ENCODE measurements at regions not wholly inside any gene's neighbourhood (a gene's known extent, or its start where the extent isn't known, plus 50 kb on each side); places are given as distances from the start of the nearest gene placed in this dataset.

- no peak for DNase-seq (ENCODE audit: low read depth)
Observed at GRCh38 chr6:16078064-16078463, 50.8 kb upstream of the MYLIP start.

DNA sequence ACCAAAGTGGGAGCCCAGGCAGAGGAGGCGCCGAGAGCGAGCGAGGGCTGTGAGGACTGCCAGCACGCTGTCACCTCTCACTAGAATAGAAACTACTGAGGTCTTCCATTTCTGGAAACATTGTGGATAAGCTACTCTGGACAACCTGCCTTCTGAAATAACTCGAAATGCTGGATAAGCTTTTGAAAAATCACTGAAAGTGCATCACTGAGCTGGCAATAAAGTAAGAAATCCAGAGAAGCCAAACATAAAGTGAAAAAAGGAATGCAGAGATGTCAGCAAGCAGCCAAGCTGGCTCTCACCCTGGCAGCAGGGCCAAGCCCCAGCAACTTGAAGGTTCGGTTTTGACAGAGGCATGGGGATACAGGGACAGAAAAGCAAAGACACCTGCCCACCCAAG lies 59.2 kb upstream of the MYLIP start:
- no peak for DNase-seq (ENCODE audit: low read depth)

GRCh38 chr6:16069222-16069621 lies 59.7 kb upstream of the MYLIP start:
- DNase-seq (ENCODE audit: low read depth): no peak

DNA sequence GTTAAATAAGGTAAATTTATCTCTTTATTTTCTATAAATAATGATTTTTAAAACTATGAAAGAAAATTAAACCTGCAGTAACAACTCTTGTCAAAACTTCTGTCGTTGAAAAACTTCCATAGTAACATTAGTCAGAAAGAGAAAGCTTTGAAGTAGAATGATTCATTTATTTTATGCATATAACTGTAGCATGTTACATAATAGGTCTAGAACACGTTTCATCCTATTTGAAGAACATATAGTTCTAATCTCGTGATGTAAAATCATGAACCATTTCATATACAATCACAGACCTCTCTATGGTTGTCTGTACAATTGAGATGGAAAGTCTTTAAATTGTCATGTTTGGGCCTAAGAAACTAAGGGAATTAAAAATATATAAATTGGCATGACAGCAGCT lies 61.3 kb upstream of the MYLIP start:
- DNase-seq (ENCODE audit: low read depth): no peak

- no peak for DNase-seq (ENCODE audit: low read depth)
Observed at GRCh38 chr6:16064671-16065072, 64.2 kb upstream of the MYLIP start.

DNA sequence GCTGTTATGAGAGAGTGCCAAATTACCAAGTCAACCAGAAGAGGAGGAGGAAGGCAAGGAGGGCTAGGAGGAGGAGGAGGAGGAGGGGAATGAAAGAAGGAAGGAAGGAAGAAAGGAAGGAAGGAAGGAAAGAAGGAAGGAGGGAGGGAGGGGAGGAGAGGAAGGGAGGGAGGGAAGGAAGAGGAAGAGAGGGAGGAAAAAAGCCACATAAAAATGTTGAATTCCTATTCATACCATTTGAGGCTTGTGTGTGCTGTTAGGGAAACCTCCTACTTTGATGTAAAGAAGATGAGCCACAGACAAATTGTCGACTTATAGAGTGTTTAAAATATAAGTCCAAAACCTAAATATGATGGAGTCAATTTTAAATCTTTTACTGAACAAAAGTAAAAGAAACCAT lies 65.3 kb upstream of the MYLIP start:
- no peak for DNase-seq (ENCODE audit: low read depth)

GRCh38 chr6:16061818-16062217 lies 67.1 kb upstream of the MYLIP start:
- DNase-seq (ENCODE audit: low read depth): no peak

DNA sequence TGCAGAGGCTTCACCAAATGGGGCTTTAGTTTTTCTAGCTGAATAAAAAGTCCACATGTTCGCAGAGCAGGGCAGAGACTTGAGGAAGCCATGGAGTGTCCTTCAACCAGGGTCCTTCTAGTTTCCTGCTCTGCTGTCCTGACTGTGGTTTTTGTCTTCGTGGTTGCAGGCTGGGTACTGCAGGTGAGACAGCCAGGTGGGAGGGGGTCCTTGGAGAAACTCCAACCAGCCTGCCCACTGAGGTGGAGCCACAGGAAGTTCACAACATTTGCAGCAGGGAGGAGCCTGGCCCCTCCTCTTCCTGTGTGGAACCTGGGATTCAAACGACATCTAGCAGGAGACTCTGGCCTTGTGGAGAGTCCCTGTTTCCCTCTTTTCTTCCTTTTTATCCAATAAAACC lies 68.8 kb upstream of the MYLIP start:
- DNase-seq (ENCODE audit: low read depth): no peak

- no peak for DNase-seq (ENCODE audit: low read depth)
Observed at GRCh38 chr6:16059496-16059895, 69.4 kb upstream of the MYLIP start.

GRCh38 chr6:16058929-16059345 lies 69.9 kb upstream of the MYLIP start:
- no peak for DNase-seq (ENCODE audit: low read depth)

GRCh38 chr6:16058201-16058928 lies 70.5 kb upstream of the MYLIP start:
- DNase-seq (ENCODE audit: low read depth): no peak

DNA sequence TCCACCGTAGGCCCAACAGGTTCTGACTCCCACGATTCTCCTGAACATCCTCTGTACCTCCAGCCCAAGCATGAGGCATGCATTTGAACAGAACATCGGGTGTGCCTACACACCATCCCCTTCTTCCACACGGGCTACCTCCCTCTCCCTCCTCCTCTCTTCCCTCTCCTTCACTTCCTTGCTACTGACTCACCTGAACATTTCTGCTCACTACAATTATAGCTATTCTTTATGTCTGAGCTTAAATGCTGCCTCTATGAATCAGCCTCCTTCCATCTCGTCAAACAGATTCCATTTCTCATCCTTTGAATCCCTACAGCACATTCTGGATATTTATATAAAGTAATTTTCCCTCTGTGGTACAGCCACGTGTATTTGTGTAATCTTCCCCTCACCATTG lies 71.4 kb upstream of the MYLIP start:
- DNase-seq (ENCODE audit: low read depth): no peak

DNA sequence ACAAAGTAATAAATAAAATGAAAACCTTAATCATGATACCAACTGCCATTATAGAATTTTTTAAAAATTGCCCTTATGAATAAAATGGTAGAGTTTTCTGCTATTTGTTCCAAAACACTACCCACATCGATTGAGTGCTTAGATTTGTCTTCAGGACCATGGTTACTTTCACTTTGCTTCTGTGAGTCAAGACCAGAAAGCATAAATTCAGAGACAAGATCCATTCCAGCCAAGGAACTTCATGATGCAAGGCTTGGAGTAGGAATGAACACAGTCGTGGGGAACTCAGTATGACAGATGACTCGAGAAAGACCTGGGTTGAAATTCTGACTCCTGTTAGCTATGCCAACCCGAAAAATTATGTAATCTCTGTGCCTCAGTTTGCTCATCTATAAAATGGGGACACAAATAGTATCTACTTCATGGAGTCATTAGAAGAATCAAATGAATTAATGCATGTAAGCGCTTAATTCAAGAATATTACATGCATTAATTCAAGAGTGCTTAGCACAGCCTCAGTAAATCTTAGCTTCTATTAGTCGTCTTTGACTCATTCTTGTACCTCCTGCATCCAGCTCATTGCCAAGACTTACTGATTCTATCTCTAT lies 72.5 kb upstream of the MYLIP start:
- peak; percentile 10 for DNase-seq (ENCODE audit: low read depth)

- DNase-seq (ENCODE audit: low read depth): no peak
Observed at GRCh38 chr6:16055852-16056251, 73.0 kb upstream of the MYLIP start.

DNA sequence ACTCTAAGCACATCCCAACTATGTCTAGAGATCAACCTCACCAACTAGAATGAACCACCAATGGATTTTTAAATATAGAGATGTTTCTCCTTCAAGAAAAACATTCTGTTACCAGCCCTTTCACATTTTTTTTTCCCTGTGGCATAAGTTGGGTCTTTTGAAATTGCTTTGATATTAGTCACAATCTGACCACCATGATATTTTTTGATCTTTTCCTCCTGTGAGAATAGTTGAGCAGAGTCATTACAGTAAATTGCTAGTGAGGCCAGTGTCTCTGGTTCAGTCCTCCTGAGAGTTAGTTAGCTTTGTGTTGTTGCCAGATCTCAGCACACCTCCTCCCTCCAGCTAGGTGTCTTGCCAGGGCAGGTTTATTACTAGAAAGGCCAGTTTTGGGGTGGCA lies 79.7 kb upstream of the MYLIP start:
- no peak for DNase-seq (ENCODE audit: low read depth)

GRCh38 chr6:16048221-16048620 lies 80.7 kb upstream of the MYLIP start:
- no peak for DNase-seq (ENCODE audit: low read depth)

- DNase-seq (ENCODE audit: low read depth): no peak
Observed at GRCh38 chr6:16047435-16047990, 81.4 kb upstream of the MYLIP start.

- no peak for DNase-seq (ENCODE audit: low read depth)
Observed at GRCh38 chr6:16045238-16045637, 83.6 kb upstream of the MYLIP start.

DNA sequence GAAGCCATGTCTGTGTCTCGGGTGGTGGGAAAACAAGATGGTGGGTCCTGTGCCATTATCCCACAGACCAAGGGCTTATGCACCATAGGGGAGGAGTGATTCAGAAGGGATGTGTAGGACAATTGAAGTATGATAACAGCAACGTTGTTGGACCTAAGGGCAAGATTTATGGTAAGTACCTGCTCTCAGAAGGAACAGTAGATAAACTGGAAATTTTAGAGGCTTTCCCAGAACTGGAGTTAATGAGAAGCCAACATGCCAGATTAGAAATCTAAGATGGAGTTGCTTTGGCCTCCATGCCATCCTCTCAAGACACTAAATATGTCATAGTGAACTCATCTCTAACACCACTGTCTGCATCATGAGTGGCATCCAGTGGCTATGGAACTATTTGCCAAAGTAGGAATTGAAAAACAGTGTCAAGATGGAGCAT lies 84.7 kb upstream of the MYLIP start:
- no peak for DNase-seq (ENCODE audit: low read depth)

DNA sequence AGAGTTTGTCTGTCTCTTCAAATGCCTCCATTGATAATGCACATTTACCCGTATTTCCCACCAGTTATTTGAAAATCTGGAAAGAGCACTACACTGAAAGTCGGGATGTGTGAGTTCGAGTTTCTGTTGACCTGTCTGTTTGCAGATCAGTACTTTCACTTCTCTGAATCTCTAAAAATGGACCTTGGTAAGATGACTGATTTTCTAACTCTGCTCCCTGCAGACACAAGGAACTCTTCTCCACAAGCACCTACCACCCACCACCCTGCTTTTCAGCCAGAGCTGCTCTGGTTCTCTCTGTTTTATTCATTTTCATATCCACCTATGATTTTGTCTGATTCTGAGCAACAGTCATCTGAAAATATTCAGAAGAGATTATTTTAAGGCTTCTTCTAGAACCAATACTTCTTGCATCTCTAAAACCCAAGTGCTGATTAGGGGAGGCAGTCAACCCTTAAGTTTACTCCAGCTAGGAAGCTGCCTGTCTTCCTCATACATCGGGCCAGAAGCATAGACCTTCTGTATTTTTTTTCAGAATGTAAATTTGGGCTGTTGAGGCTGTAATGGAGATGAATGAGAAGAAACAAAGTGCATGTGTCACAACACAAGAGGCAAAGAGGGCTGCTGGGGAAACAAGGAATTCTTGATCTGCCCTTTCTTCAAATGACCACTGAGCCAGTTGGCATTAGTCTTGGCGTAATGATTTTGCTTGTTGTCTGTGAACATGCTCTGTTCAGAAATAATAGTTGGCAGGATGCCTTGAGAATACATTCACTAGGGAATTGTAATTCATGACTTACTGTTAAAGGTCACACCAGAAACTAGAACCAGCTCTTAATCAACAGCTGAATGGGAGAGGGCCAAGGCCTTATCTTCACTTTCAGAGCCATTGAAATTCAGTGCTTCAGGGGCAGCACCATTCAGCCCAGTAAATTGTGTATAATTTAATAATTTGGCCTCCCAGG lies 85.4 kb upstream of the MYLIP start:
- no peak for DNase-seq (ENCODE audit: low read depth)

DNA sequence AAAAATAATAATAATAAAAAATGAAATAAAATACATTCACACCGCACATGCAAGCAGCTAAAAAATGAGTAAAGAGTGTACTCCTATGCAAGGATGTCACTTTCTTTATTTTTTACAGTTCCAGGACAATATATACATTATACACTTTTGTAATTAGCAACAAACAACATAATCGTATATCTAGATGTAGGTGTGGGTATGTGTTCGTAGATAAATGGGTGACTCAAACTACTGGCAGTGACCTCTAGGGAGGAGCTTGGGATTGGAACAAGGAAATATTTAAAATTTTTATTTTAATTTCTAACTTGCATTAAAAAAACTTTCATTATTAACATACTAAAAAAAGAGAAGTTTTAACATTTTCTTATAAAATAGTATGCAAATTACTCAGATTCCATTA lies 86.1 kb upstream of the MYLIP start:
- no peak for DNase-seq (ENCODE audit: low read depth)

- no peak for DNase-seq (ENCODE audit: low read depth)
Observed at GRCh38 chr6:16041327-16041726, 87.6 kb upstream of the MYLIP start.

GRCh38 chr6:16040628-16040974 lies 88.3 kb upstream of the MYLIP start:
- DNase-seq (ENCODE audit: low read depth): no peak

Data from GM04503 (cell line).